UCSD-AML1 (cell line): ENCODE measurements at regions not wholly inside any gene's neighbourhood (a gene's known extent, or its start where the extent isn't known, plus 50 kb on each side); places are given as distances from the start of the nearest gene placed in this dataset.

ENCODE experiments used
- DNase-seq: peaks from one replicate; lab custom pipeline; 2025; ENCODE audit not compliant: unreplicated experiment; lab: John Stamatoyannopoulos, UW

GRCh38 chr4:123092586-123092985 is 170.2 kb upstream of the NUDT6 start:
- no peak for DNase-seq

- no peak for DNase-seq
Observed at GRCh38 chr4:123093236-123093635, 170.8 kb upstream of the NUDT6 start.

- no peak for DNase-seq
Observed at GRCh38 chr4:123096038-123096437, 173.6 kb upstream of the NUDT6 start.

- no peak for DNase-seq
Observed at GRCh38 chr4:123102897-123103471, 180.6 kb upstream of the NUDT6 start.

- DNase-seq: no peak
Observed at GRCh38 chr4:123104310-123105025, 182.1 kb upstream of the NUDT6 start.

GRCh38 chr4:123105026-123105420 is 182.6 kb upstream of the NUDT6 start:
- no peak for DNase-seq

GRCh38 chr4:123106747-123107146 is 184.3 kb upstream of the NUDT6 start:
- no peak for DNase-seq

- no peak for DNase-seq
Observed at GRCh38 chr4:123107444-123108252, 185.3 kb upstream of the NUDT6 start.

GRCh38 chr4:123109139-123109538 is 186.7 kb upstream of the NUDT6 start:
- no peak for DNase-seq

- no peak for DNase-seq
Observed at GRCh38 chr4:123110147-123110546, 187.8 kb upstream of the NUDT6 start.

GRCh38 chr4:123110685-123111084 is 188.3 kb upstream of the NUDT6 start:
- no peak for DNase-seq

GRCh38 chr4:123113155-123113554 is 190.8 kb upstream of the NUDT6 start:
- DNase-seq: no peak

GRCh38 chr4:123114084-123114914 is 191.9 kb upstream of the NUDT6 start:
- DNase-seq: no peak

GRCh38 chr4:123114915-123115756 is 192.7 kb upstream of the NUDT6 start:
- no peak for DNase-seq

GRCh38 chr4:123116412-123116811 is 194.0 kb upstream of the NUDT6 start:
- no peak for DNase-seq

- no peak for DNase-seq
Observed at GRCh38 chr4:123120473-123120872, 198.1 kb upstream of the NUDT6 start.

GRCh38 chr4:123121241-123121907 is 199.0 kb upstream of the NUDT6 start:
- no peak for DNase-seq

- DNase-seq: no peak
Observed at GRCh38 chr4:123125477-123125876, 203.1 kb upstream of the NUDT6 start.

- DNase-seq: no peak
Observed at GRCh38 chr4:123127218-123127617, 204.8 kb upstream of the NUDT6 start.

GRCh38 chr4:123127875-123128274 is 205.5 kb upstream of the NUDT6 start:
- DNase-seq: no peak
